ENCODE measurements at regions not wholly inside any gene's neighbourhood (a gene's known extent, or its start where the extent isn't known, plus 50 kb on each side); places are given as distances from the start of the nearest gene placed in this dataset.

- TF ChIP-seq CTCF (IDR thresholded peaks at IDR 0.05) (no peak), POLR2A (IDR thresholded peaks at IDR 0.05) (no peak)
Measured at GRCh38 chr4:30402276-30402675, 317.9 kb upstream of the PCDH7 start.

Measured in adrenal gland (tissue), 5 donors.